GOT3 (cell line): ENCODE measurements at regions not wholly inside any gene's neighbourhood (a gene's known extent, or its start where the extent isn't known, plus 50 kb on each side); places are given as distances from the start of the nearest gene placed in this dataset.

Experiments
- DNase-seq: peaks from one replicate; lab custom pipeline; 2025; ENCODE audit warnings: mixed read lengths; lab: John Stamatoyannopoulos, UW

GRCh38 chr3:31224936-31225335 is 307.8 kb upstream of the STT3B start:
- no peak for DNase-seq

- no peak for DNase-seq
These were observed 306.8 kb upstream of the STT3B start for GRCh38 chr3:31225923-31226322.

DNA sequence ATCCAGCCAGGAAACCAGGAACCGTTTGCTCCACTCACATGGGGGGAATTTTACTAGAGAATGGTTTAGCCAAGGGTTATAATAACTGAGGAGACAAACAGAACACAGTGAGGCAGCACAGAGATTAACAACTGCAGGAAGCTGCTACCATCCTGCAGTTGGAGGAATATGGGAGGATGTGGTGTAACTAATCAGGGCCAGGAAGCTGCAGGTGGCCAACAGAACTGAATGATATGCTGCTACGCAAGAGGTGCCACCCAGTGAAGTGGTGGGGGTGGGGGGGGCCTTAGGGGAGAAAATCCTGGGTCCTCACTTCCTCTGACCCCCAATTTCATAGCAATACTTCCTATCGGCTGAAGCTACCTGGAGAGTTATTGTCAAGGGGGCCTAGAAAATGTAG is 306.4 kb upstream of the STT3B start:
- no peak for DNase-seq

- no peak for DNase-seq
These were observed 305.6 kb upstream of the STT3B start for GRCh38 chr3:31227131-31227562.

- no peak for DNase-seq
These were observed 302.1 kb upstream of the STT3B start for GRCh38 chr3:31230425-31231223.

DNA sequence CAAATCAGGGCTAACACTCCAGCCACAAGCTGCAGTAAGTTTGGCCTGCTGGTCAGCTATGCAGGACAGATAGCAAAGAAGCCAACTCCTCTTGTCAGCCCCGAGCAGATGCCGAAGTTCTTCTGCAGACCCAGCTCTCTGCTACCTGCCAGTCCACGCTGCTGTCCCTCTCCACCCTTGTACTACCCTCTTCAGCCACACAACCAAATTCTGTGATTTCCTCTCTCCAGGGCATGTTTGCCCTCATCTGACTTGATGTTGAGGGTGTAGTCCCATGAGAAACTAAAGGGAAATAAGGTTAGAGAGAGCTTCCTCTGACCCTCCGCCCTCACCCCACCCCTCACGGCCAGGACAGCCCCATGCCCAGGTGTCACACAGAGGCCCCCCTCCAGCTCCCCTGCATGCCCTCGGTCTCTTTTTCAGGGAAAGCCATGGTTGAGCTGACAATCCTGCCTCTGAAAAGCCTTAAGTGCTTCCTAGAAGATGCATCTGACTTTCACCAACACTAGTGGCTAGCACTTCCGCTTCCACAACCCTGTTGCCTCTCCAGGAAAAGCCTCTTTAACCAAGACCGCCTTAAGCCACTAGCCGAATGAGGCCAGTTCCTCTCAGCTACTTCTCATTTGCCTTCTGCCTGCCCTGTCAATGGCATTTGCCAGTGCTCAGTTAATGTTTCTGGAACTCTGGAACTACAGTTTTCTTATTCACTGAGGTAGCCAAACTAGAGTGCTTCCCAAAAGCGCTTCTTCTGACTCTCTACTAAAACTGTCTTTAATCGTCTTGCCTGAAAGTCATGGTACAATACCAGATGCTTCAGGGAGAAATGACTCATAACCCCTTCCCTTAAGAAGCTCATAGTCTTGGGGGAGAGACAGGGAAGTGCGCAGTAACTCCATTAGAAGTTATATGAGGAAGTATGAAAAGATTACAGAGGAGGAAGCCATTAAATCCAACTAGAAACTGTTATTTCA is 300.4 kb upstream of the STT3B start:
- DNase-seq = no peak

DNA sequence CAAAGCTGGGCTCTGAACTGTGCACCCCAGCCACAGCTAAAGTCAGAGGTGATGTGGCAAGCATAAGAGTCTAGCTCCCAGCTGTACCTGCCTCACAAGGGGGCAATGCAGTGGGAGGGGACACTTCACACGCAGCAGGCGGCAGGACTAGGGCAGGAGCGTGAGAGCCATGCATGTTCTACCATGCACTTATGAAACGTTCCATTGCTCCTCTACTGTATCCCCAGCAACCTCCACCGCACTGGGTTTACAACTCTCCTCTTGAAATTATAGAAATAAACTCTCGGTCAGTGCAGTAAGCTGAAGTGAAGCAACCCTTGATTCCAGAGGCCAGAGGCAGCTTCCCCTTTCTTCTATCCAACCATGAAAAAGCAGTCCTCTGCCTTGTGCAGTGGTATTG is 298.6 kb upstream of the STT3B start:
- no peak for DNase-seq

GRCh38 chr3:31235062-31235700 is 297.5 kb upstream of the STT3B start:
- DNase-seq = no peak

DNA sequence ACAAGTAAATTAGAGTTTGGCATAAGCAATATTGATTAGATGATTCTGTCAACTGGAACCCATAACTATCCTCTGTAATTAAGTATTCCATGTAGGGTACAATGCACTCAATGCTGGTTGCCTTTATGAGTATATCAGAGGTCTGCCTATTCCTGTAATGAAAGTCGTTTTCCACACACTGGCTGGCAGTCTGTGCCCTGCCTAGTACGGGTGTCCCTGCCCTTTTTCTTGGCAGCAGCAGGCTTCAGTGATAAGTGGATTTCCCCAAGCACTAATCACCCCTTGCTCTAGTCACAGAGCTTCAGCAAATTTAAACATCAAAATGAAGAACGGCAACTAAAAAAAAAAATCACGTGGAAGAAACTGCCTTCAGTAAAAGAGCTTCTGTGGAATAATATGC is 294.8 kb upstream of the STT3B start:
- no peak for DNase-seq

GRCh38 chr3:31240013-31240412 is 292.7 kb upstream of the STT3B start:
- no peak for DNase-seq

GRCh38 chr3:31240466-31240865 is 292.3 kb upstream of the STT3B start:
- no peak for DNase-seq

DNA sequence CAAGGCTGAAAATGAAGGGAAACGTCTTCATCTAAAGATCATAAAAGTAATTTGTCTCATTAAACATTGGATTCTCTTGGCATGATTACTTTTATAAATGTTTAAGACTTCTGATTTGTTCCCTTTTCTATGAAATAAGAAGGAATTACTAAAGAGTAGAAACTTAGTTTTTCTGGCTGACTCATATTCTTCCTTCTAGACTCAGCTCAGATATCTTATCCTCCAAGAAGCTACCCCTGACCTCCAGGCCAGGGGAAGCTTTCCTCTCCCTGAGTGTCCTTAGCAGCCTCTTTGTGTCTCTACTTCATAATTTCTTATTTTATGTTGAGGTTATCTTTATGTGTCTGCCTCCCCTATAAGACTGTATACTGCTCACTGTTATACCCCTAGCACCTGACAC is 291.9 kb upstream of the STT3B start:
- DNase-seq = no peak

DNA sequence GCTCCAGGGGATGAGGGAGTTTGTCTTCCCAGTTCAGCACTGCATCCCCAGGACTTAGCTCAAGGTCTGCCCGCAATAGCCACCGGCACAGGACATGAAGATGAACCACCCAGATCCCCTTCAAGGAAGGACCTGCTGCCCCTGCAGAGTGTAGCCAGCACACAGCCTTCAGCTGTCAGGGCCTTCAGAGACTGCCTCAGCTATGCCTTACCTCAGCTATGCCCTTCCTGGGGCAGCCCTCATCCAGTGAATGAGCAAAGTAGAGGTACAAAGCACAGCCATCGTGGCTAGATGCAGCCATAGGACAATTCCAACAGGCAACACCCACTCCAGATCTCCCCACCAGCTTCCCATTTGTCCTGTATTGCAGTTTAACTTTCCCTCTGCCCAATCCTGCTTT is 291.2 kb upstream of the STT3B start:
- no peak for DNase-seq

DNA sequence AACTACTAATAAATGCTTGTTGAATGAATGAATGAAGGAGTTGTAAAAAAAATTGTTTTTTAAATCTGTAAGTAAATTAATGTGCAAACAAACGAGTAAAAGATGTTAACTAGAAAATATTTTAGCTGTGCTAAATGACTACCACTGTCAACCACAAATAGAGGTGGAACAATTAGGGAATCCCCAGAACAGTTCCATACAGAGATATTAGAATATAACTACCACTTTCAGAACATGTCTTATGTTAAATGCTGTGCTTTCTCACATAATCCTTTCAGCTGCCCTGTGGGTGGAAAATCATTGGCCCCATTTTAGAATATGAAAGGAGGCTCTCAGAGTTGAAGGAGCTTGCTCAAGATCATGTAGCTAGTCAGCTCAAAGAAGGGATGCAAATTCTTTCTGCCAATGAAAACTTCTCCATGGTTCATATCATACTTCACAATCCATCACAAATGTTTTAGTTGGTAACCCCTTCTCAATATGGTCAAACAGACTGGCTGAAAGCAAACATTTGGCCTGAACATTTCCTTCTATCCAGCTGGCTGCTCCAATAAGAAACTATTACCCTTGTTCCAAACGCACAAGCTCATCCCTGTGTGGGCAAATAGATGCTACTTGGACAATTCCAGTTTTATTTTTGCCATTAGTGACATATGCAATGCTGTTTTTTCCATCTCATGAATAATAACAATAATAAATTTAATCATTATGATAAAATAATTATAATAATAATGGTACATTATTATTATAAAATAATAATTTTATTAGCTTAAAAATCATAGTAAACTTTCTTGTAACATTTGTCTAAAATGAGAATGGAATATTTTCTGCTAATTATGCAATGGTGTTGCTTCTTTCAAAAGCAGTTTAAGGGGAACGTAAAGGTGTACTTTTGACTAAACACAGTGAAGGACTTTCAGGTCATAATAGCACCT is 290.4 kb upstream of the STT3B start:
- DNase-seq = no peak

GRCh38 chr3:31244929-31245817 is 287.6 kb upstream of the STT3B start:
- DNase-seq = no peak

DNA sequence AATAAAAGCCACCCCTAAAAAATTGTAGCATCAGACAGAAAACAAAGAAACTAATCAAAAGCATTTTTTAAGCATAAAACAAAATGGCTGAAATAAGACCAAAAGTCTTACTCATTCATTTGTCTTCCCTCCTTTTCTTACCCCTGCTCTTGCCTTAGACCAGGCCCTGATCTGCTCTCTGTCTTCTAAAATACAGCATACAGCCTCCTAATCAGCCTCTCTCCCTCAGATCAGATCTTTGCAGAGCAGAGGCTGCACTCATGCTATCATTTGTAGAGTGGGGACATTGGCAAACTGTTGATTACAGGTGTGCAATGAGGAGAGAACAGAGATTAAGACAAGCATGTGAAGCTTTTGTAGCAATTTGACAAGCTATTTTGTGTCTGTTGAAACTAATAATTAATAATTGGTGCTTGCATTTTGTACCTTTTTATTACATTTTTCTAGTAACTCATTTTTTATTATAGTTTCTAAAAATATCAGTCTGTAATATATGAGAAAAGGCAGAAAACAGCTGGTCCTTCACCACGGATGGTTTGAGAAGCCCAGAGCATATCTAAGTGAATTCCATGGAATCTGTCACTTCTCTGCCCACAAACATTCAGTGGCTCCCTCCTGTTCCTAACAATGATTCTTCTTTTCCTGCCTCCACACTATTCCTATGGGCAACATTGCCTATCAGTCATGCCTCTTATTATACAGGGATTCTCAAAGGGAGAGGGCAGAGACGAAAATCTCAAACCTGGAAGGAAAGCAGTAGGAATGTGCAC is 286.2 kb upstream of the STT3B start:
- DNase-seq = no peak

DNA sequence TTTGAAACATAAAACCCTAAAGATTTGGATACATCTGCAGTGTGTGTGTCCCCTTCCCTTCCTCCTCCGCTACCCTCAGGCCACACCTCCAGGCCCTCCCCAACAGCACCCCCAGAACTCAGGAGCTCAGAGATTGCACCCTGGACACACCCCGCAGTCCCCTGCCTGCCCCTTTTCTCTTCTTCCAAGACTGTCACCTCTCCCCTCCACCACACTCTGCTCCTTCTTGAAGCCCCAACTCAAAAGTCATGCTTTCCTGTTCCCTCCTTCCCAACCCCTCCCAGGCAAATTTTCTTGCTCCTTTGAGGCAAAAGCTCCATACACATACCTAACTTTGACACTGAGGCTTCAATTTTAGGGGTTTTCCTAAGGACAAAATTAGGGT is 285.7 kb upstream of the STT3B start:
- no peak for DNase-seq

DNA sequence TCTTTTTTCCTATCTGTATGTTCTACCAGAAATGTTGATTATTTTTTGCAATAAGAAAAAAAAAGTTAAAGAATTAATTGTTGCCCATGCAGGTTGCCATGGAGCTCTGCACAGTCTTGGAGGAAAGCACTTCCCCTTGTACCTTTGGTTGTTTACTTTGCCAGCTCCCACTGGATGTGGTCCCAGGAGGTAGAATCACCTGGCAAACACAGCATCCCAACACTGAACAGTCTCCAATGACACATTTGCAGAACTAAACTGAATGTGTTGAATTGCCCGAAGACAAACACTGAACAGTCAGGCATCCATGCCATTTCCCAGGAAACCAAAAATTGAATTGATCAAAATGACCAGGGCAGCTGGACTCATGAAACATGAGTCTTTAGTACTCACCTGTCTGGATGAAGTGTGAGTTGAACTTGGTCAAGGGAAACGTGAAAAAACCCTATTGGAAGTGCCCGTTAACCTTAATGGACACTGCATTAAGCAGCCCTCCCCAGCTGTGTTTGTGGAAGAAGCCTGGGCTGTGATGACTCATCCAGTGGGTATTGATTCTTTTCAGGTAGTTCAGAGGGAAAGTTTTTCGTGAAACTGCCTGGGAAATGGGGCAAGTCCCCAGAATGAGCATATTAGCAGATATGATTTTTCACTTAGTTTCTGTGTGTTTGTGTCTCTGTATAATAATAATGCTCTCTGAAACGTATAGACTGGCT is 284.7 kb upstream of the STT3B start:
- no peak for DNase-seq

GRCh38 chr3:31248563-31248992 is 284.1 kb upstream of the STT3B start:
- no peak for DNase-seq
